HG03575 (cell line): ENCODE measurements at regions not wholly inside any gene's neighbourhood (a gene's known extent, or its start where the extent isn't known, plus 50 kb on each side); places are given as distances from the start of the nearest gene placed in this dataset.

ENCODE experiments used
- ATAC-seq: cut with Tn5 transposase; IDR thresholded peaks from one replicate; pipeline ENCODE4 v1.9.1; 2021; ENCODE audit not compliant: unreplicated experiment, insufficient number of reproducible peaks, low FRiP score; ENCODE audit errors: extremely low read depth

- ATAC-seq: no peak
Measured at GRCh38 chr5:89268460-89268859, 385.5 kb upstream of the MEF2C start.

GRCh38 chr5:89267788-89268187 lies 384.8 kb upstream of the MEF2C start:
- ATAC-seq: no peak

GRCh38 chr5:89265511-89266179 lies 382.7 kb upstream of the MEF2C start:
- ATAC-seq: no peak

- ATAC-seq: no peak
Measured at GRCh38 chr5:89263846-89264245, 380.9 kb upstream of the MEF2C start.

GRCh38 chr5:89262030-89262429 lies 379.0 kb upstream of the MEF2C start:
- ATAC-seq: no peak

GRCh38 chr5:89260254-89260653 lies 377.3 kb upstream of the MEF2C start:
- ATAC-seq: no peak

- no peak for ATAC-seq
Measured at GRCh38 chr5:89255845-89256463, 373.0 kb upstream of the MEF2C start.

GRCh38 chr5:89253666-89254352 lies 370.8 kb upstream of the MEF2C start:
- ATAC-seq: no peak

- ATAC-seq: no peak
Measured at GRCh38 chr5:89246864-89247263, 363.9 kb upstream of the MEF2C start.

- ATAC-seq: no peak
Measured at GRCh38 chr5:89246252-89246651, 363.3 kb upstream of the MEF2C start.

- no peak for ATAC-seq
Measured at GRCh38 chr5:89243611-89244010, 360.6 kb upstream of the MEF2C start.

GRCh38 chr5:89241186-89241585 lies 358.2 kb upstream of the MEF2C start:
- no peak for ATAC-seq

GRCh38 chr5:89236900-89237299 lies 353.9 kb upstream of the MEF2C start:
- ATAC-seq: no peak

GRCh38 chr5:89233462-89233861 lies 350.5 kb upstream of the MEF2C start:
- ATAC-seq: no peak

- peak; percentile 89 for ATAC-seq
Measured at GRCh38 chr5:89232139-89232603, 349.2 kb upstream of the MEF2C start.

- no peak for ATAC-seq
Measured at GRCh38 chr5:89230178-89230577, 347.2 kb upstream of the MEF2C start.

- ATAC-seq: no peak
Measured at GRCh38 chr5:89229331-89230070, 346.5 kb upstream of the MEF2C start.

- no peak for ATAC-seq
Measured at GRCh38 chr5:89228355-89228754, 345.4 kb upstream of the MEF2C start.

- no peak for ATAC-seq
Measured at GRCh38 chr5:89218364-89218763, 335.4 kb upstream of the MEF2C start.

- no peak for ATAC-seq
Measured at GRCh38 chr5:89216606-89217005, 333.6 kb upstream of the MEF2C start.
